ENCODE measurements at regions not wholly inside any gene's neighbourhood (a gene's known extent, or its start where the extent isn't known, plus 50 kb on each side); places are given as distances from the start of the nearest gene placed in this dataset.

- Histone ChIP-seq H3K79me2 (ENCODE audit: control insufficient read depth, low read length) (no peaks in the 10 kb centered on the region), H3K36me3 (ENCODE audit: control insufficient read depth, low read length) (no peaks in the 10 kb centered on the region), H3K9me2 (replicated peaks; ENCODE audit: control insufficient read depth, low read length) (no peaks in the 10 kb centered on the region), H4K20me1 (ENCODE audit: control insufficient read depth, insufficient read depth, low read depth, low read length) (no peaks in the 10 kb centered on the region), H3K27me3 (ENCODE audit: control insufficient read depth, low read length) (no peaks in the 10 kb centered on the region), H3F3A (ENCODE audit: control insufficient read depth, insufficient read depth) (no peaks in the 10 kb centered on the region), H3K4me1 (ENCODE audit: control insufficient read depth, low read length) (no peaks in the 10 kb centered on the region), H3K4me3 (ENCODE audit: low read length) (no peak overlapping the region), H3K9me3 (ENCODE audit: control insufficient read depth, insufficient read depth, low read length) (no peaks in the 10 kb centered on the region), H3K27ac (ENCODE audit: low read depth, low read length) (no peak overlapping the region), H3K4me2 (ENCODE audit: low read length) (no peak overlapping the region)
- TF ChIP-seq CTCF (IDR thresholded peaks at IDR 0.05; ENCODE audit: low read depth, low read length, poor library complexity, severe bottlenecking) (no peak), EZH2phosphoT487 (IDR thresholded peaks at IDR 0.05; ENCODE audit: borderline replicate concordance, low read length) (no peak)
Measured at GRCh38 chr15:95880630-95881029, 449.9 kb upstream of the NR2F2 start.

GRCh38 chr15:95883064-95883463 is 447.4 kb upstream of the NR2F2 start:
- no peak for TF ChIP-seq CTCF (IDR thresholded peaks at IDR 0.05; ENCODE audit: low read depth, low read length, poor library complexity, severe bottlenecking)
- TF ChIP-seq EZH2phosphoT487 (IDR thresholded peaks at IDR 0.05; ENCODE audit: borderline replicate concordance, low read length) = no peak
- Histone ChIP-seq H3K4me3 (ENCODE audit: low read length) (no peak overlapping the region), H3K4me2 (ENCODE audit: low read length) (no peak overlapping the region), H3K79me2 (ENCODE audit: control insufficient read depth, low read length) (no peaks in the 10 kb centered on the region), H3K27ac (ENCODE audit: low read depth, low read length) (no peak overlapping the region), H4K20me1 (ENCODE audit: control insufficient read depth, insufficient read depth, low read depth, low read length) (no peaks in the 10 kb centered on the region), H3K9me3 (ENCODE audit: control insufficient read depth, insufficient read depth, low read length) (no peaks in the 10 kb centered on the region; the same call in 1 of the 2 replicates), H3K4me1 (ENCODE audit: control insufficient read depth, low read length) (no peaks in the 10 kb centered on the region), H3K36me3 (ENCODE audit: control insufficient read depth, low read length) (no peaks in the 10 kb centered on the region), H3K27me3 (ENCODE audit: control insufficient read depth, low read length) (no peaks in the 10 kb centered on the region), H3F3A (ENCODE audit: control insufficient read depth, insufficient read depth) (no peaks in the 10 kb centered on the region), H3K9me2 (replicated peaks; ENCODE audit: control insufficient read depth, low read length) (no peaks in the 10 kb centered on the region)

- no peaks in the 10 kb centered on the region for H3K79me2 ChIP-seq (ENCODE audit: control insufficient read depth, low read length)
- no peak for TF ChIP-seq EZH2phosphoT487 (IDR thresholded peaks at IDR 0.05; ENCODE audit: borderline replicate concordance, low read length)
- TF ChIP-seq CTCF (IDR thresholded peaks at IDR 0.05; ENCODE audit: low read depth, low read length, poor library complexity, severe bottlenecking) = no peak
- H3K4me2 ChIP-seq (ENCODE audit: low read length) = no peak overlapping the region
- no peaks in the 10 kb centered on the region for H3F3A ChIP-seq (ENCODE audit: control insufficient read depth, insufficient read depth)
- no peaks in the 10 kb centered on the region for H3K4me1 ChIP-seq (ENCODE audit: control insufficient read depth, low read length)
- H3K9me3 ChIP-seq (ENCODE audit: control insufficient read depth, insufficient read depth, low read length) = no peaks in the 10 kb centered on the region; the same call in 1 of the 2 replicates
- H4K20me1 ChIP-seq (ENCODE audit: control insufficient read depth, insufficient read depth, low read depth, low read length) = no peaks in the 10 kb centered on the region
- H3K4me3 ChIP-seq (ENCODE audit: low read length) = no peak overlapping the region
- no peaks in the 10 kb centered on the region for H3K9me2 ChIP-seq (replicated peaks; ENCODE audit: control insufficient read depth, low read length)
- no peak overlapping the region for H3K27ac ChIP-seq (ENCODE audit: low read depth, low read length)
- no peaks in the 10 kb centered on the region for H3K36me3 ChIP-seq (ENCODE audit: control insufficient read depth, low read length)
- H3K27me3 ChIP-seq (ENCODE audit: control insufficient read depth, low read length) = no peaks in the 10 kb centered on the region
Measured at GRCh38 chr15:95884276-95884675, 446.2 kb upstream of the NR2F2 start.

All from DOHH2 (cell line).